Tibial nerve (tissue), 3 donors: ENCODE measurements at regions not wholly inside any gene's neighbourhood (a gene's known extent, or its start where the extent isn't known, plus 50 kb on each side); places are given as distances from the start of the nearest gene placed in this dataset.

Source experiments
- CTCF ChIP-seq, 5 experiments: fragments of 200-600 bp in 3 of 5; fragments of 450-650 bp in 2 of 5; sonication (generic) in 3 of 5; IDR thresholded peaks; one replicate each; pipeline ENCODE4 v1.5.1; 2016 to 2019; ENCODE audit warnings: antibody characterized with exemption in 5 of 5, mild to moderate bottlenecking in 3 of 5, moderate library complexity in 2 of 5
- POLR2A ChIP-seq, 2 donors: fragments of 450-650 bp; IDR thresholded peaks; one replicate each; pipeline ENCODE4 v1.6.1; 2017; ENCODE audit warnings: antibody characterized with exemption in 2 of 2, mild to moderate bottlenecking in 2 of 2, moderate library complexity in 2 of 2

- TF ChIP-seq CTCF (IDR thresholded peaks at IDR 0.05) (no peak), POLR2A (IDR thresholded peaks at IDR 0.05) (no peak)
Observed at GRCh38 chr15:37847776-37848175, 86.7 kb upstream of the TMCO5A start.
